Liver (tissue), 7 donors: ENCODE measurements at regions not wholly inside any gene's neighbourhood (a gene's known extent, or its start where the extent isn't known, plus 50 kb on each side); places are given as distances from the start of the nearest gene placed in this dataset.

Experiments
- DNase-seq: peaks from one replicate; pipeline ENCODE4 v3.0.0-alpha.2; 2017; ENCODE audit warnings: low spot score
- H3K27ac ChIP-seq, 2 donors: one replicate each; pipeline ENCODE4 v1.7.0; 2013; ENCODE audit warnings: inconsistent platforms in 2 of 2, low read length in 2 of 2, control low read depth in 1 of 2, low read depth in 1 of 2, mild to moderate bottlenecking in 1 of 2
- H3K27me3 ChIP-seq, 4 donors: one replicate each; pipeline versions ENCODE4 v1.6.1 to v1.7.0; 2013; ENCODE audit warnings: low read length in 3 of 4, inconsistent platforms in 1 of 4, mild to moderate bottlenecking in 1 of 4, moderate library complexity in 1 of 4; ENCODE audit not compliant: control insufficient read depth in 4 of 4, insufficient read depth in 4 of 4
- H3K36me3 ChIP-seq, 4 donors: one replicate each; pipeline versions ENCODE4 v1.6.1 to v1.7.0; 2013; ENCODE audit warnings: low read length in 3 of 4, mild to moderate bottlenecking in 3 of 4, low read depth in 1 of 4, moderate library complexity in 1 of 4; ENCODE audit not compliant: control insufficient read depth in 4 of 4, insufficient read depth in 3 of 4
- H3K4me1 ChIP-seq, 4 donors: one replicate each; pipeline versions ENCODE4 v1.6.1 to v1.7.0; 2013; ENCODE audit warnings: low read length in 3 of 4, mild to moderate bottlenecking in 3 of 4, moderate library complexity in 1 of 4; ENCODE audit not compliant: control insufficient read depth in 4 of 4, insufficient read depth in 4 of 4
- H3K4me3 ChIP-seq, 3 donors: one replicate each; pipeline versions ENCODE4 v1.6.1 to v1.7.0; 2013; ENCODE audit warnings: low read length in 3 of 3, control low read depth in 1 of 3, low read depth in 1 of 3, mild to moderate bottlenecking in 1 of 3
- H3K9ac ChIP-seq, 2 donors: one replicate each; pipeline ENCODE4 v1.7.0; 2013; ENCODE audit warnings: low read length in 2 of 2, mild to moderate bottlenecking in 2 of 2, moderate library complexity in 2 of 2, control low read depth in 1 of 2, low read depth in 1 of 2
- H3K9me3 ChIP-seq, 4 donors: one replicate each; pipeline versions ENCODE4 v1.6.1 to v1.7.0; 2013; ENCODE audit warnings: low read length in 3 of 4; ENCODE audit not compliant: control insufficient read depth in 4 of 4
- ATF3 ChIP-seq: IDR thresholded peaks from 2 replicates; pipeline ENCODE4 v1.6.1; 2016; ENCODE audit warnings: antibody characterized with exemption
- EGR1 ChIP-seq, 2 donors: IDR thresholded peaks; 2 replicates each; pipeline ENCODE4 v1.6.1; 2016 to 2018; ENCODE audit warnings: antibody characterized with exemption in 2 of 2, low read depth in 2 of 2
- FOXA1 ChIP-seq: IDR thresholded peaks from 2 replicates; pipeline ENCODE4 v1.6.1; 2016; ENCODE audit warnings: antibody characterized with exemption
- FOXA2 ChIP-seq: IDR thresholded peaks from 2 replicates; pipeline ENCODE4 v1.6.1; 2016; ENCODE audit warnings: antibody characterized with exemption
- GABPA ChIP-seq, 2 donors: IDR thresholded peaks in 1 of 2; conservative IDR thresholded peaks in 1 of 2; 2 replicates each; pipeline ENCODE4 v1.6.1; 2016; ENCODE audit warnings: antibody characterized with exemption in 2 of 2, mild to moderate bottlenecking in 1 of 2, moderate library complexity in 1 of 2
- HNF4A ChIP-seq, 2 donors: conservative IDR thresholded peaks; 2 replicates each; pipeline ENCODE4 v1.6.1; 2016; ENCODE audit warnings: antibody characterized with exemption in 2 of 2, mild to moderate bottlenecking in 2 of 2
- HNF4G ChIP-seq: IDR thresholded peaks from 2 replicates; pipeline ENCODE4 v1.6.1; 2016; ENCODE audit warnings: antibody characterized with exemption
- JUND ChIP-seq, 2 donors: IDR thresholded peaks; 2 replicates each; pipeline ENCODE4 v1.6.1; 2016; ENCODE audit warnings: antibody characterized with exemption in 2 of 2
- MAX ChIP-seq: IDR thresholded peaks from 2 replicates; pipeline ENCODE4 v1.6.1; 2016; ENCODE audit warnings: antibody characterized with exemption
- NR2F2 ChIP-seq: IDR thresholded peaks from 2 replicates; pipeline ENCODE4 v1.6.1; 2016; ENCODE audit warnings: antibody characterized with exemption
- RAD21 ChIP-seq, 2 donors: IDR thresholded peaks; 2 replicates each; pipeline ENCODE4 v1.6.1; 2016; ENCODE audit warnings: antibody characterized with exemption in 2 of 2, mild to moderate bottlenecking in 2 of 2
- REST ChIP-seq: IDR thresholded peaks from 2 replicates; pipeline ENCODE4 v1.6.1; 2016; ENCODE audit warnings: antibody characterized with exemption, mild to moderate bottlenecking
- RXRA ChIP-seq, 2 donors: IDR thresholded peaks; 2 replicates each; pipeline ENCODE4 v1.6.1; 2017 to 2018; ENCODE audit warnings: antibody characterized with exemption in 2 of 2, mild to moderate bottlenecking in 1 of 2
- TAF1 ChIP-seq: conservative IDR thresholded peaks from 2 replicates; pipeline ENCODE4 v1.6.1; 2016; ENCODE audit warnings: antibody characterized with exemption, mild to moderate bottlenecking
- YY1 ChIP-seq: IDR thresholded peaks from 2 replicates; pipeline ENCODE4 v1.6.1; 2016; ENCODE audit warnings: antibody characterized with exemption, mild to moderate bottlenecking
- ZBTB33 ChIP-seq: IDR thresholded peaks from 2 replicates; pipeline ENCODE4 v1.6.1; 2016; ENCODE audit warnings: antibody characterized with exemption
- WGBS: extraction: QIAGEN DNeasy Blood & Tissue Kit; methylation state at CpG from one replicate; pipeline ENCODE4 v1.1.7; 2013; 5-methylcytosine and 5-hydroxymethylcytosine counted together
- donor health status: healthy.
- donor health status: healthy.
- donor health status: healthy.
- donor health status: healthy.

GRCh38 chr20:57869951-57870315 is 160.1 kb upstream of the PMEPA1 start:
- WGBS: 65% methylated on average over 9 of the region's 9 CpGs
- TF ChIP-seq RXRA (IDR thresholded peaks at IDR 0.05) (no peak), NR2F2 (no peak), JUND (IDR thresholded peaks at IDR 0.05) (no peak), TAF1 (no peak), YY1 (no peak), ATF3 (no peak), RAD21 (IDR thresholded peaks at IDR 0.05) (no peak)
- no peak overlapping the region for H3K4me3 ChIP-seq
- no peak overlapping the region for H3K27ac ChIP-seq
- no peak overlapping the region for H3K9ac ChIP-seq
- no peaks in the 10 kb centered on the region for H3K4me1 ChIP-seq
- no peak for DNase-seq
- no peaks in the 10 kb centered on the region for H3K36me3 ChIP-seq
- no peaks in the 10 kb centered on the region for H3K9me3 ChIP-seq
- peaks cover 0 to 9% (median 2%) of the 10 kb centered on the region in 4 donors for H3K27me3 ChIP-seq

- no peaks in the 10 kb centered on the region for H3K4me1 ChIP-seq
- peaks cover 0 to 9% (median 2%) of the 10 kb centered on the region in 4 donors for H3K27me3 ChIP-seq
- H3K27ac ChIP-seq: no peak overlapping the region
- peak; percentile 16 for DNase-seq
- no peak overlapping the region for H3K9ac ChIP-seq
- 62% methylated on average over 10 of the region's 10 CpGs for WGBS
- no peaks in the 10 kb centered on the region for H3K36me3 ChIP-seq
- no peak overlapping the region for H3K4me3 ChIP-seq
- TF ChIP-seq TAF1: no peak
- TF ChIP-seq RAD21 (IDR thresholded peaks at IDR 0.05): no peak
- no peak for TF ChIP-seq FOXA2
- TF ChIP-seq FOXA1: no peak
- TF ChIP-seq NR2F2: no peak
- TF ChIP-seq ZBTB33: no peak
- TF ChIP-seq EGR1 (IDR thresholded peaks at IDR 0.05; ENCODE audit: low read depth in 2 of 2): no peak
- TF ChIP-seq RXRA (IDR thresholded peaks at IDR 0.05): no peak
- no peak for TF ChIP-seq HNF4G
- no peak for TF ChIP-seq REST
- TF ChIP-seq MAX: no peak
- no peak for TF ChIP-seq GABPA (IDR thresholded peaks at IDR 0.05 in 1 of 2, conservative IDR thresholded peaks at IDR 0.05 in 1 of 2)
- no peak for TF ChIP-seq HNF4A (conservative IDR thresholded peaks at IDR 0.05)
- no peak for TF ChIP-seq YY1
- no peaks in the 10 kb centered on the region for H3K9me3 ChIP-seq
These were observed 159.6 kb upstream of the PMEPA1 start for GRCh38 chr20:57869291-57869950.
